K562 (cell line): ENCODE measurements at regions not wholly inside any gene's neighbourhood (a gene's known extent, or its start where the extent isn't known, plus 50 kb on each side); places are given as distances from the start of the nearest gene placed in this dataset.
"Not testable (repeated sequence)": the region's sequence is repeated elsewhere in the genome, so short reads cannot be mapped to it uniquely, and the experiment has no call there.

Experiments used
- ATAC-seq: fragments of 200-7000 bp; cut with Tn5 transposase; 3 replicates; pipeline ENCODE4 v1.9.1; 2020; ENCODE audit warnings: moderate library complexity
- BruUV-seq: library from RNA; stranded (reverse); fragments of 400-500 nt; replicated peaks from 2 replicates; lab custom pipeline; 2021; lab: Mats Ljungman, UMichigan
- CTCF ChIA-PET: fragments of 300-600 bp; formaldehyde crosslinking; extraction: SDS; loops from one replicate; lab custom pipeline; 2021; ENCODE audit warnings: low intra/inter-chr PET ratio; lab: Yijun Ruan, JAX
- POLR2A ChIA-PET: fragments of 300-600, 350-650 bp; sonication (Branson Sonifier 250); formaldehyde crosslinking; extraction: SDS; loops from one replicate; lab custom pipeline; 2021; ENCODE audit warnings: antibody characterized with exemption, inconsistent platforms; lab: Yijun Ruan, JAX
- DNase-seq, 4 experiments: peaks; one replicate each; pipeline versions ENCODE4 v3.0.0 to v3.0.0-alpha.2; 2011 to 2018; ENCODE audit warnings: low spot score in 3 of 4, mixed read lengths in 3 of 4; ENCODE audit errors: extremely low read depth in 1 of 4
- FAIRE-seq: peaks from 2 replicates; lab custom pipeline; 2011; peaks lifted over from hg19 to GRCh38; lab: Jason Lieb, UNC
- H2AFZ ChIP-seq: 2 replicates; pipeline ENCODE4 v1.6.0; 2011; ENCODE audit warnings: low read depth, low read length, control low read depth, inconsistent platforms
- H3K27ac ChIP-seq: fragments of 200-600 bp; 3 replicates; pipeline ENCODE4 v1.8.0; 2011; ENCODE audit warnings: low read depth, mild to moderate bottlenecking, control low read depth, inconsistent platforms, low read length, moderate library complexity, mixed read lengths; ENCODE audit errors: extremely low read depth
- H3K27me3 ChIP-seq, 2 experiments: fragments of 300-600 bp in 1 of 2; 2 replicates in 1 of 2; 3 replicates in 1 of 2; pipeline versions ENCODE4 v1.6.0 to v1.8.0; 2011; ENCODE audit warnings: inconsistent platforms in 2 of 2, low read length in 2 of 2, mild to moderate bottlenecking in 1 of 2, mixed read lengths in 1 of 2, moderate library complexity in 1 of 2; ENCODE audit not compliant: control insufficient read depth in 2 of 2, insufficient read depth in 2 of 2
- H3K36me3 ChIP-seq: fragments of 300-600 bp; 3 replicates; pipeline ENCODE4 v1.8.0; 2011; ENCODE audit warnings: mild to moderate bottlenecking, low read length, inconsistent platforms; ENCODE audit not compliant: control insufficient read depth, insufficient read depth
- H3K4me1 ChIP-seq, 2 experiments: fragments of 200-600 bp in 1 of 2; replicated peaks in 1 of 2; 2 replicates in 1 of 2; 3 replicates in 1 of 2; pipeline versions ENCODE4 v1.5.1 to v1.8.0; 2011; ENCODE audit warnings: inconsistent platforms in 2 of 2, low read length in 2 of 2, mild to moderate bottlenecking in 1 of 2, mixed read lengths in 1 of 2, moderate library complexity in 1 of 2; ENCODE audit not compliant: control insufficient read depth in 2 of 2, insufficient read depth in 2 of 2
- H3K4me2 ChIP-seq: 2 replicates; pipeline ENCODE4 v1.6.1; 2011; ENCODE audit warnings: low read length, control low read depth, inconsistent platforms, mixed read lengths; ENCODE audit not compliant: insufficient read depth
- H3K4me3 ChIP-seq: fragments of 200-600 bp; sonication (generic), shearing (Covaris generic); 2 replicates; pipeline ENCODE4 v1.5.1; 2016; ENCODE audit warnings: control low read depth, inconsistent platforms
- H3K79me2 ChIP-seq: fragments of 200-600 bp; 3 replicates; pipeline ENCODE4 v1.8.0; 2011; ENCODE audit warnings: low read length, inconsistent platforms; ENCODE audit not compliant: control insufficient read depth, insufficient read depth
- H3K9ac ChIP-seq, 2 experiments: 2 replicates each; pipeline versions ENCODE4 v1.6.0 to v1.6.1; 2011; ENCODE audit warnings: low read depth in 2 of 2, low read length in 2 of 2, control low read depth in 1 of 2, inconsistent platforms in 1 of 2, mild to moderate bottlenecking in 1 of 2, mixed read lengths in 1 of 2; ENCODE audit not compliant: insufficient read depth in 1 of 2
- H3K9me1 ChIP-seq: one replicate; pipeline ENCODE4 v1.6.0; 2011; ENCODE audit warnings: inconsistent platforms, mild to moderate bottlenecking, low read length, moderate library complexity; ENCODE audit not compliant: control insufficient read depth, insufficient read depth
- H3K9me3 ChIP-seq: replicated peaks from 2 replicates; pipeline ENCODE4 v1.5.1; 2011; ENCODE audit warnings: low read depth, low read length, inconsistent platforms; ENCODE audit not compliant: control insufficient read depth, insufficient read depth
- H4K20me1 ChIP-seq: replicated peaks from 2 replicates; pipeline ENCODE4 v1.6.1; 2011; ENCODE audit warnings: low read length, inconsistent platforms, mixed read lengths; ENCODE audit not compliant: control insufficient read depth, insufficient read depth
- L3MBTL2 ChIP-seq: fragments of 450-650 bp; IDR thresholded peaks from 2 replicates; pipeline ENCODE4 v1.6.1; 2016; ENCODE audit warnings: mild to moderate bottlenecking, moderate library complexity
- YY1 ChIP-seq, 3 experiments: IDR thresholded peaks; 2 replicates each; pipeline ENCODE4 v1.6.1; 2011; ENCODE audit warnings: low read length in 2 of 3, mild to moderate bottlenecking in 2 of 3, moderate library complexity in 2 of 3, borderline replicate concordance in 1 of 3, control low read depth in 1 of 3, low read depth in 1 of 3; ENCODE audit not compliant: insufficient read depth in 3 of 3, insufficient replicate concordance in 2 of 3, control insufficient read depth in 1 of 3, insufficient read length in 1 of 3; ENCODE audit errors: extremely low read depth in 1 of 3
- WGBS: fragments of 100-300 bp; shearing (Covaris generic); methylation state at CpG from one replicate; pipeline ENCODE4 v1.1.6; 2016; ENCODE audit warnings: low coverage, mixed read lengths; ENCODE audit not compliant: insufficient coverage; ENCODE audit errors: missing lambda C conversion rate; 5-methylcytosine and 5-hydroxymethylcytosine counted together
- in situ Hi-C: fragments of 300-500 bp; cut with MboI; formaldehyde crosslinking; loops from 4 replicates; pipeline ENCODE4 v1.15.0; 2018; ENCODE audit warnings: inconsistent platforms, mixed read lengths
- intact Hi-C: fragments of 100-400 bp; cut with micrococcal nuclease; formaldehyde crosslinking; loops from 2 replicates; pipeline ENCODE4 v1.14.2; 2022
- TF ChIP-seq, protein P1 (sequence below): fragments of 250-450 bp; sonication (Bioruptor Pico); IDR thresholded peaks from 2 replicates; pipeline ENCODE4 v1.8.0; 2021; ENCODE audit warnings: mild to moderate bottlenecking, moderate library complexity

DNA sequence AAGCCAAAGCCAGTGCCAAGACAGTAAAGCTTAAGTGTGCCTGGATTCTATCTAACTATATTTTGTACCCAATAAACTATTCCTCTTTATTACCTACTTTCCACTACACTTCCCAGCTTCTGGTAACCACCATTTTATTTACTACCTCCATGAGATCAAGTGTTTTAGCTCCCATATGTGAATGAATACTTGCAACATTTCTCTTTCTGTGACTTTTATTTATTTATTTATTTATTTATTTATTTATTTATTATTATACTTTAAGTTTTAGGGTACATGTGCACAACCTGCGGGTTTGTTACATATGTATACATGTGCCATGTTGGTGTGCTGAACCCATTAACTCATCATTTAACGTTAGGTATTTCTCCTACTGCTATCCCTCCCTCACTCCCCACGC, 582.1 kb downstream of the AMY1C start:
- 0% methylated on average over 2 of the region's 3 CpGs for WGBS
- H3K9ac ChIP-seq: no peak overlapping the region
- in situ Hi-C loops: no loop called here
- ChIA-PET CTCF (no interaction called here), POLR2A (no interaction called here)
- H3K9me3 ChIP-seq: no peaks in the 10 kb centered on the region
- H3K36me3 ChIP-seq: no peaks in the 10 kb centered on the region
- FAIRE-seq (no peak), DNase-seq (no peak), ATAC-seq (no peak)
- TF ChIP-seq YY1 (IDR thresholded peaks at IDR 0.05; ENCODE audit: borderline replicate concordance in 1 of 3, control insufficient read depth in 1 of 3, extremely low read depth in 1 of 3, insufficient read depth in 3 of 3, insufficient read length in 1 of 3, insufficient replicate concordance in 2 of 3, low read depth in 1 of 3, low read length in 2 of 3) (no peak), L3MBTL2 (no peak)
- TF ChIP-seq, protein P1, sequence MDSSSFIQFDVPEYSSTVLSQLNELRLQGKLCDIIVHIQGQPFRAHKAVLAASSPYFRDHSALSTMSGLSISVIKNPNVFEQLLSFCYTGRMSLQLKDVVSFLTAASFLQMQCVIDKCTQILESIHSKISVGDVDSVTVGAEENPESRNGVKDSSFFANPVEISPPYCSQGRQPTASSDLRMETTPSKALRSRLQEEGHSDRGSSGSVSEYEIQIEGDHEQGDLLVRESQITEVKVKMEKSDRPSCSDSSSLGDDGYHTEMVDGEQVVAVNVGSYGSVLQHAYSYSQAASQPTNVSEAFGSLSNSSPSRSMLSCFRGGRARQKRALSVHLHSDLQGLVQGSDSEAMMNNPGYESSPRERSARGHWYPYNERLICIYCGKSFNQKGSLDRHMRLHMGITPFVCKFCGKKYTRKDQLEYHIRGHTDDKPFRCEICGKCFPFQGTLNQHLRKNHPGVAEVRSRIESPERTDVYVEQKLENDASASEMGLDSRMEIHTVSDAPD (CRISPR knock-in tag): no peak
- BruUV-seq: no TSS peak
- no peaks in the 10 kb centered on the region for H3K79me2 ChIP-seq
- no peaks in the 10 kb centered on the region for H4K20me1 ChIP-seq
- intact Hi-C loops: no loop called here
- H3K4me3 ChIP-seq: no peak overlapping the region
- no peak overlapping the region for H3K4me2 ChIP-seq
- no peaks in the 10 kb centered on the region for H3K27me3 ChIP-seq
- no peaks in the 10 kb centered on the region for H3K9me1 ChIP-seq
- no peak overlapping the region for H3K27ac ChIP-seq
- no peak overlapping the region for H2AFZ ChIP-seq
- no peaks in the 10 kb centered on the region for H3K4me1 ChIP-seq

DNA sequence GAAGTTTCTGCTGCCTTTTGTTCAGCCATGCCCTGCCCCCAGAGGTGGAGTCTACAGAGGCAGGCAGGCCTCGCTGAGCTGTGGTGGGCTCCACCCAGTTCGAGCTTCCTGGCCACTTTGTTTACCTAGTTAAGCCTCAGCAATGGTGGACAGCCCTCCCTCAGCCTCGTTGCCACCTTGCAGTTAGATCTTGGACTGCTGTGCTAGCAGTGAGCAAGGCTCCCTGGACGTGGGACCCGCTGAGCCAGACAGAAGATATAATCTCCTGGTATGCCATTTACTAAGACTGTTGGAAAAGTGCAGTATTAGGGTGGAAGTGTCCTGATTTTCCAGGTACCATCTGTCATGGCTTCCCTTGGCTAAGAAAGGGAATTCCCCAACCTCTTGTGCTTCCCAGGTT, 588.2 kb downstream of the AMY1C start:
- H3K4me1 ChIP-seq, DNase-seq, H3K4me3 ChIP-seq, H2AFZ ChIP-seq, H3K36me3 ChIP-seq, ATAC-seq, BruUV-seq, H3K9ac ChIP-seq, H3K9me1 ChIP-seq, CTCF ChIA-PET, H3K79me2 ChIP-seq, H3K27ac ChIP-seq, POLR2A ChIA-PET, H4K20me1 ChIP-seq, H3K27me3 ChIP-seq, in situ Hi-C loops, H3K9me3 ChIP-seq, FAIRE-seq, intact Hi-C loops, H3K4me2 ChIP-seq: not testable (repeated sequence)
- WGBS: 0% methylated on average over 5 of the region's 5 CpGs
